ENCODE measurements at regions not wholly inside any gene's neighbourhood (a gene's known extent, or its start where the extent isn't known, plus 50 kb on each side); places are given as distances from the start of the nearest gene placed in this dataset.

GRCh38 chr4:54384563-54384962 is 155.5 kb downstream of the PDGFRA start:
- TF ChIP-seq CTCF (conservative IDR thresholded peaks at IDR 0.05; ENCODE audit: low read depth, low read length) (peak; percentile 51), EZH2 (IDR thresholded peaks at IDR 0.05; ENCODE audit: borderline replicate concordance, low read depth, low read length, poor library complexity, severe bottlenecking) (no peak)
